K562 (cell line): ENCODE measurements at regions not wholly inside any gene's neighbourhood (a gene's known extent, or its start where the extent isn't known, plus 50 kb on each side); places are given as distances from the start of the nearest gene placed in this dataset.

Experiments
- ATAC-seq: fragments of 200-7000 bp; cut with Tn5 transposase; 3 replicates; pipeline ENCODE4 v1.9.1; 2020; ENCODE audit warnings: moderate library complexity
- BruUV-seq: library from RNA; stranded (reverse); fragments of 400-500 nt; replicated peaks from 2 replicates; lab custom pipeline; 2021; lab: Mats Ljungman, UMichigan
- CTCF ChIA-PET: fragments of 300-600 bp; formaldehyde crosslinking; extraction: SDS; loops from one replicate; lab custom pipeline; 2021; ENCODE audit warnings: low intra/inter-chr PET ratio; lab: Yijun Ruan, JAX
- POLR2A ChIA-PET: fragments of 300-600, 350-650 bp; sonication (Branson Sonifier 250); formaldehyde crosslinking; extraction: SDS; loops from one replicate; lab custom pipeline; 2021; ENCODE audit warnings: antibody characterized with exemption, inconsistent platforms; lab: Yijun Ruan, JAX
- DNase-seq, 4 experiments: peaks; one replicate each; pipeline versions ENCODE4 v3.0.0 to v3.0.0-alpha.2; 2011 to 2018; ENCODE audit warnings: low spot score in 3 of 4, mixed read lengths in 3 of 4; ENCODE audit errors: extremely low read depth in 1 of 4
- FAIRE-seq: peaks from 2 replicates; lab custom pipeline; 2011; peaks lifted over from hg19 to GRCh38; lab: Jason Lieb, UNC
- H2AFZ ChIP-seq: 2 replicates; pipeline ENCODE4 v1.6.0; 2011; ENCODE audit warnings: low read depth, low read length, control low read depth, inconsistent platforms
- H3K27ac ChIP-seq: fragments of 200-600 bp; 3 replicates; pipeline ENCODE4 v1.8.0; 2011; ENCODE audit warnings: low read depth, mild to moderate bottlenecking, control low read depth, inconsistent platforms, low read length, moderate library complexity, mixed read lengths; ENCODE audit errors: extremely low read depth
- H3K27me3 ChIP-seq, 2 experiments: fragments of 300-600 bp in 1 of 2; 2 replicates in 1 of 2; 3 replicates in 1 of 2; pipeline versions ENCODE4 v1.6.0 to v1.8.0; 2011; ENCODE audit warnings: inconsistent platforms in 2 of 2, low read length in 2 of 2, mild to moderate bottlenecking in 1 of 2, mixed read lengths in 1 of 2, moderate library complexity in 1 of 2; ENCODE audit not compliant: control insufficient read depth in 2 of 2, insufficient read depth in 2 of 2
- H3K36me3 ChIP-seq: fragments of 300-600 bp; 3 replicates; pipeline ENCODE4 v1.8.0; 2011; ENCODE audit warnings: mild to moderate bottlenecking, low read length, inconsistent platforms; ENCODE audit not compliant: control insufficient read depth, insufficient read depth
- H3K4me1 ChIP-seq, 2 experiments: fragments of 200-600 bp in 1 of 2; replicated peaks in 1 of 2; 2 replicates in 1 of 2; 3 replicates in 1 of 2; pipeline versions ENCODE4 v1.5.1 to v1.8.0; 2011; ENCODE audit warnings: inconsistent platforms in 2 of 2, low read length in 2 of 2, mild to moderate bottlenecking in 1 of 2, mixed read lengths in 1 of 2, moderate library complexity in 1 of 2; ENCODE audit not compliant: control insufficient read depth in 2 of 2, insufficient read depth in 2 of 2
- H3K4me2 ChIP-seq: 2 replicates; pipeline ENCODE4 v1.6.1; 2011; ENCODE audit warnings: low read length, control low read depth, inconsistent platforms, mixed read lengths; ENCODE audit not compliant: insufficient read depth
- H3K4me3 ChIP-seq: fragments of 200-600 bp; sonication (generic), shearing (Covaris generic); 2 replicates; pipeline ENCODE4 v1.5.1; 2016; ENCODE audit warnings: control low read depth, inconsistent platforms
- H3K79me2 ChIP-seq: fragments of 200-600 bp; 3 replicates; pipeline ENCODE4 v1.8.0; 2011; ENCODE audit warnings: low read length, inconsistent platforms; ENCODE audit not compliant: control insufficient read depth, insufficient read depth
- H3K9ac ChIP-seq, 2 experiments: 2 replicates each; pipeline versions ENCODE4 v1.6.0 to v1.6.1; 2011; ENCODE audit warnings: low read depth in 2 of 2, low read length in 2 of 2, control low read depth in 1 of 2, inconsistent platforms in 1 of 2, mild to moderate bottlenecking in 1 of 2, mixed read lengths in 1 of 2; ENCODE audit not compliant: insufficient read depth in 1 of 2
- H3K9me1 ChIP-seq: one replicate; pipeline ENCODE4 v1.6.0; 2011; ENCODE audit warnings: inconsistent platforms, mild to moderate bottlenecking, low read length, moderate library complexity; ENCODE audit not compliant: control insufficient read depth, insufficient read depth
- H3K9me3 ChIP-seq: replicated peaks from 2 replicates; pipeline ENCODE4 v1.5.1; 2011; ENCODE audit warnings: low read depth, low read length, inconsistent platforms; ENCODE audit not compliant: control insufficient read depth, insufficient read depth
- H4K20me1 ChIP-seq: replicated peaks from 2 replicates; pipeline ENCODE4 v1.6.1; 2011; ENCODE audit warnings: low read length, inconsistent platforms, mixed read lengths; ENCODE audit not compliant: control insufficient read depth, insufficient read depth
- BACH1 ChIP-seq: fragments of 200-800 bp; sonication (Bioruptor generic); IDR thresholded peaks from 2 replicates; pipeline ENCODE4 v1.6.1; 2016; ENCODE audit warnings: missing genetic modification characterization, missing compliant biosample characterization
- CBX1 ChIP-seq: sonication (generic); IDR thresholded peaks from 2 replicates; pipeline ENCODE4 v1.6.1; 2016; ENCODE audit warnings: antibody characterized with exemption, low read depth, mild to moderate bottlenecking
- CCNT2 ChIP-seq: IDR thresholded peaks from 2 replicates; pipeline ENCODE4 v1.6.1; 2011; ENCODE audit warnings: borderline replicate concordance, low read depth, mild to moderate bottlenecking, moderate library complexity, mixed read lengths, low read length; ENCODE audit not compliant: insufficient read length; ENCODE audit errors: extremely low read depth
- HMGN3 ChIP-seq: IDR thresholded peaks from 2 replicates; pipeline ENCODE4 v1.6.1; 2011; ENCODE audit warnings: borderline replicate concordance, low read depth, mild to moderate bottlenecking, mixed read lengths, low read length; ENCODE audit not compliant: insufficient read length; ENCODE audit errors: extremely low read depth
- KDM1A ChIP-seq, 2 experiments: fragments of 450-650 bp; IDR thresholded peaks; 2 replicates each; pipeline ENCODE4 v1.6.1; 2016; ENCODE audit warnings: mild to moderate bottlenecking in 2 of 2
- MTA2 ChIP-seq: fragments of 450-650 bp; IDR thresholded peaks from 2 replicates; pipeline ENCODE4 v1.6.1; 2016; ENCODE audit warnings: low read depth
- NELFE ChIP-seq: IDR thresholded peaks from 2 replicates; pipeline ENCODE4 v1.6.1; 2011; ENCODE audit warnings: mild to moderate bottlenecking; ENCODE audit not compliant: insufficient read depth, insufficient read length
- NFRKB ChIP-seq: fragments of 450-650 bp; IDR thresholded peaks from 2 replicates; pipeline ENCODE4 v1.6.1; 2016; ENCODE audit warnings: low read depth
- NFXL1 ChIP-seq: fragments of 450-650 bp; formaldehyde crosslinking; IDR thresholded peaks from 2 replicates; pipeline ENCODE4 v1.4.0; 2021; ENCODE audit warnings: mild to moderate bottlenecking
- TRIM24 ChIP-seq, 2 experiments: fragments of 450-650 bp; IDR thresholded peaks; 2 replicates each; pipeline ENCODE4 v1.6.1; 2016
- ZNF121 ChIP-seq: sonication (generic); formaldehyde crosslinking; conservative IDR thresholded peaks from 2 replicates; pipeline ENCODE4 v1.8.0; 2022; ENCODE audit warnings: missing genetic modification reagents
- ZNF311 ChIP-seq: fragments of 250-450 bp; sonication (Bioruptor Pico); IDR thresholded peaks from 2 replicates; pipeline ENCODE4 v1.4.0; 2020; ENCODE audit warnings: mild to moderate bottlenecking, moderate library complexity
- ZNF354B ChIP-seq: fragments of 250-450 bp; sonication (Bioruptor Pico); IDR thresholded peaks from 2 replicates; pipeline ENCODE4 v1.4.0; 2020
- WGBS: fragments of 100-300 bp; shearing (Covaris generic); methylation state at CpG from one replicate; pipeline ENCODE4 v1.1.6; 2016; ENCODE audit warnings: low coverage, mixed read lengths; ENCODE audit not compliant: insufficient coverage; ENCODE audit errors: missing lambda C conversion rate; 5-methylcytosine and 5-hydroxymethylcytosine counted together
- in situ Hi-C: fragments of 300-500 bp; cut with MboI; formaldehyde crosslinking; loops from 4 replicates; pipeline ENCODE4 v1.15.0; 2018; ENCODE audit warnings: inconsistent platforms, mixed read lengths
- intact Hi-C: fragments of 100-400 bp; cut with micrococcal nuclease; formaldehyde crosslinking; loops from 2 replicates; pipeline ENCODE4 v1.14.2; 2022
- TF ChIP-seq, protein P1 (sequence below): fragments of 450-650 bp; IDR thresholded peaks from 2 replicates; pipeline ENCODE4 v1.6.1; 2018; ENCODE audit not compliant: partially characterized antibody
- TF ChIP-seq, protein P2 (sequence below): fragments of 250-450 bp; sonication (Bioruptor Pico); IDR thresholded peaks from 2 replicates; pipeline ENCODE4 v1.8.0; 2021; ENCODE audit warnings: moderate library complexity, mild to moderate bottlenecking, inconsistent platforms
- TF ChIP-seq, protein P3 (sequence below): fragments of 250-450 bp; sonication (Bioruptor Pico); IDR thresholded peaks from 2 replicates; pipeline ENCODE4 v1.9.0; 2021; ENCODE audit warnings: mild to moderate bottlenecking

DNA sequence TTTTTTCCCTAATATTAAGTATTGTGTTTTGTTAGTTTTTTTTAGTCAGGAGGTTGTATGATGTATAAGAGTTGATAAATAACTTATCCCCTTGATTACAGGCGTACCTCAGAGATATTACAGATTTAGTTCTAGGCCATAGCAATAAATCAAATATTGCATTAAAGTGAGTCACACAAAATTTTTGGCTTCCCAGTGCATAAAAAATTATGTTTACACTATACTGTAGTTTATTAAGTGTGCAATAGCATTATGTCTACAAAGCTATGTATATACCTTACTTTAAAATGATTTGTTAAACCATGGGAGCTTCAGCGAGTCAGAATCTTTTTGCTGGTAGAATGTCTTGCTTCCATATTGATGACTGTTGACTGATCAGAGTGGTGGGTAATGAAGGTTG is 1180.6 kb upstream of the CDH18 start (continued):
- TF ChIP-seq, protein P1, sequence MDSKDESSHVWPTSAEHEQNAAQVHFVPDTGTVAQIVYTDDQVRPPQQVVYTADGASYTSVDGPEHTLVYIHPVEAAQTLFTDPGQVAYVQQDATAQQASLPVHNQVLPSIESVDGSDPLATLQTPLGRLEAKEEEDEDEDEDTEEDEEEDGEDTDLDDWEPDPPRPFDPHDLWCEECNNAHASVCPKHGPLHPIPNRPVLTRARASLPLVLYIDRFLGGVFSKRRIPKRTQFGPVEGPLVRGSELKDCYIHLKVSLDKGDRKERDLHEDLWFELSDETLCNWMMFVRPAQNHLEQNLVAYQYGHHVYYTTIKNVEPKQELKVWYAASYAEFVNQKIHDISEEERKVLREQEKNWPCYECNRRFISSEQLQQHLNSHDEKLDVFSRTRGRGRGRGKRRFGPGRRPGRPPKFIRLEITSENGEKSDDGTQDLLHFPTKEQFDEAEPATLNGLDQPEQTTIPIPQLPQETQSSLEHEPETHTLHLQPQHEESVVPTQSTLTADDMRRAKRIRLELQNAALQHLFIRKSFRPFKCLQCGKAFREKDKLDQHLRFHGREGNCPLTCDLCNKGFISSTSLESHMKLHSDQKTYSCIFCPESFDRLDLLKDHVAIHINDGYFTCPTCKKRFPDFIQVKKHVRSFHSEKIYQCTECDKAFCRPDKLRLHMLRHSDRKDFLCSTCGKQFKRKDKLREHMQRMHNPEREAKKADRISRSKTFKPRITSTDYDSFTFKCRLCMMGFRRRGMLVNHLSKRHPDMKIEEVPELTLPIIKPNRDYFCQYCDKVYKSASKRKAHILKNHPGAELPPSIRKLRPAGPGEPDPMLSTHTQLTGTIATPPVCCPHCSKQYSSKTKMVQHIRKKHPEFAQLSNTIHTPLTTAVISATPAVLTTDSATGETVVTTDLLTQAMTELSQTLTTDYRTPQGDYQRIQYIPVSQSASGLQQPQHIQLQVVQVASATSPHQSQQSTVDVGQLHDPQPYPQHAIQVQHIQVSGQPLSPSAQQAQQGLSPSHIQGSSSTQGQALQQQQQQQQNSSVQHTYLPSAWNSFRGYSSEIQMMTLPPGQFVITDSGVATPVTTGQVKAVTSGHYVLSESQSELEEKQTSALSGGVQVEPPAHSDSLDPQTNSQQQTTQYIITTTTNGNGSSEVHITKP = no peak
- no peak for TF ChIP-seq HMGN3
- no peak for TF ChIP-seq ZNF354B (CRISPR knock-in tag)
- TF ChIP-seq BACH1 = no peak
- TF ChIP-seq, protein P2, sequence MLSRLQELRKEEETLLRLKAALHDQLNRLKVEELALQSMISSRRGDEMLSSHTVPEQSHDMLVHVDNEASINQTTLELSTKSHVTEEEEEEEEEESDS (CRISPR knock-in tag) = no peak
- TF ChIP-seq TRIM24 (IDR thresholded peaks at IDR 0.05) = no peak

DNA sequence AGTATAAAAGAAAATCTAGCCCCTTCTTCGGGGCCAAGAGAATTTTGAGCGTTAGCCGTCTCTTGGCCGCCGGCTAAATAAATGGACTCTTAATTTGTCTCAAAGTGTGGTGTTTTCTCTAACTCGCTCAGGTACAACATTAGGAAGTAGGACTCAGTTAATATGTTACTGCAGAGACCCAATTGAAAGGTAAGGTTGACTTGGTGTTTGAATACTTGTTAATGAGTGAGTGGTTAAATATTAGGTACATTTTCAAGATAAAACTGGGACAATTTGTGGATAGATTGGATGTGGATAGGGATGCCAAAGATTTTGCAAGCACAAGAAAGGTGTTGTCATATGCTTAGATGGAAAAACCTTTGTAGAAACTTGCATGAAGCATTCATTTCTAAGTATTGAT is 1177.3 kb upstream of the CDH18 start:
- no peak for FAIRE-seq
- no peak for TF ChIP-seq ZNF311
- TF ChIP-seq ZNF121 (CRISPR knock-in tag) = no peak
- no peak for TF ChIP-seq CBX1
- TF ChIP-seq MTA2 = no peak
- TF ChIP-seq NFXL1 (CRISPR knock-in tag) = no peak
- TF ChIP-seq, protein P3, sequence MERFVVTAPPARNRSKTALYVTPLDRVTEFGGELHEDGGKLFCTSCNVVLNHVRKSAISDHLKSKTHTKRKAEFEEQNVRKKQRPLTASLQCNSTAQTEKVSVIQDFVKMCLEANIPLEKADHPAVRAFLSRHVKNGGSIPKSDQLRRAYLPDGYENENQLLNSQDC (CRISPR knock-in tag) = no peak
- TF ChIP-seq KDM1A (IDR thresholded peaks at IDR 0.05) = no peak
- no peak for TF ChIP-seq CCNT2
- TF ChIP-seq NELFE = no peak
- TF ChIP-seq NFRKB = no peak

More for the DNA sequence above, 1177.3 kb upstream of the CDH18 start:
- no TSS peak for BruUV-seq
- Histone ChIP-seq H3K27ac (no peak overlapping the region), H3K9ac (no peak overlapping the region), H3K36me3 (no peaks in the 10 kb centered on the region), H2AFZ (no peak overlapping the region), H3K4me3 (no peak overlapping the region), H3K79me2 (no peaks in the 10 kb centered on the region), H3K9me1 (no peaks in the 10 kb centered on the region), H3K9me3 (no peaks in the 10 kb centered on the region), H3K27me3 (no peaks in the 10 kb centered on the region), H3K4me2 (no peak overlapping the region), H4K20me1 (no peaks in the 10 kb centered on the region), H3K4me1 (no peaks in the 10 kb centered on the region)
- 0% methylated on average over 6 of the region's 6 CpGs for WGBS
- ChIA-PET CTCF (no interaction called here), POLR2A (no interaction called here)
- no peak for ATAC-seq
- intact Hi-C loops = no loop called here
- no peak for DNase-seq
- in situ Hi-C loops = no loop called here
